RWPE2 (cell line): ENCODE measurements at regions not wholly inside any gene's neighbourhood (a gene's known extent, or its start where the extent isn't known, plus 50 kb on each side); places are given as distances from the start of the nearest gene placed in this dataset.

Experiments
- ATAC-seq: fragments of 200-7000 bp; cut with Tn5 transposase; 3 replicates; pipeline ENCODE4 v1.9.1; 2021; ENCODE audit warnings: low read depth
- DNase-seq: peaks from one replicate; pipeline ENCODE4 v3.0.0-alpha.2; 2020; ENCODE audit warnings: low spot score
- H3K27ac ChIP-seq: fragments of 450-650 bp; 2 replicates; pipeline ENCODE4 v1.5.1; 2017; ENCODE audit warnings: mild to moderate bottlenecking; ENCODE audit not compliant: poor library complexity, severe bottlenecking
- H3K27me3 ChIP-seq: fragments of 250-450 bp; sonication (Bioruptor Pico); 2 replicates; pipeline ENCODE4 v1.5.1; 2021; ENCODE audit warnings: mild to moderate bottlenecking, moderate library complexity; ENCODE audit not compliant: insufficient read depth, poor library complexity, severe bottlenecking
- H3K36me3 ChIP-seq: fragments of 250-450 bp; sonication (Bioruptor Pico); 2 replicates; pipeline ENCODE4 v1.5.1; 2020; ENCODE audit warnings: low read depth, mild to moderate bottlenecking, moderate library complexity
- H3K4me1 ChIP-seq: fragments of 250-450 bp; sonication (Bioruptor Pico); 2 replicates; pipeline ENCODE4 v1.5.1; 2021; ENCODE audit warnings: mild to moderate bottlenecking, moderate library complexity; ENCODE audit not compliant: insufficient read depth, poor library complexity, severe bottlenecking
- H3K4me3 ChIP-seq: fragments of 250-450 bp; sonication (Bioruptor Pico); 2 replicates; pipeline ENCODE4 v1.5.1; 2021; ENCODE audit warnings: mild to moderate bottlenecking, moderate library complexity; ENCODE audit not compliant: severe bottlenecking
- H3K9me3 ChIP-seq: fragments of 250-450 bp; sonication (Bioruptor Pico); 2 replicates; pipeline ENCODE4 v1.5.1; 2021; ENCODE audit warnings: mild to moderate bottlenecking, moderate library complexity; ENCODE audit not compliant: severe bottlenecking
- TF ChIP-seq, protein P1 (sequence below): fragments of 450-650 bp; IDR thresholded peaks from one replicate; pipeline ENCODE4 v1.5.1; 2017; ENCODE audit warnings: mild to moderate bottlenecking, moderate library complexity; ENCODE audit not compliant: poor library complexity, severe bottlenecking

GRCh38 chr10:90592638-90593302 lies 265.1 kb downstream of the HTR7 start:
- H3K27me3 ChIP-seq: no peaks in the 10 kb centered on the region
- no peaks in the 10 kb centered on the region for H3K9me3 ChIP-seq
- H3K36me3 ChIP-seq: no peaks in the 10 kb centered on the region
- H3K27ac ChIP-seq: no peak overlapping the region
- ATAC-seq (peak; percentile 87; the same call in 2 of the 3 replicates), DNase-seq (peak; percentile 52)
- H3K4me3 ChIP-seq: no peak overlapping the region
- TF ChIP-seq, protein P1, sequence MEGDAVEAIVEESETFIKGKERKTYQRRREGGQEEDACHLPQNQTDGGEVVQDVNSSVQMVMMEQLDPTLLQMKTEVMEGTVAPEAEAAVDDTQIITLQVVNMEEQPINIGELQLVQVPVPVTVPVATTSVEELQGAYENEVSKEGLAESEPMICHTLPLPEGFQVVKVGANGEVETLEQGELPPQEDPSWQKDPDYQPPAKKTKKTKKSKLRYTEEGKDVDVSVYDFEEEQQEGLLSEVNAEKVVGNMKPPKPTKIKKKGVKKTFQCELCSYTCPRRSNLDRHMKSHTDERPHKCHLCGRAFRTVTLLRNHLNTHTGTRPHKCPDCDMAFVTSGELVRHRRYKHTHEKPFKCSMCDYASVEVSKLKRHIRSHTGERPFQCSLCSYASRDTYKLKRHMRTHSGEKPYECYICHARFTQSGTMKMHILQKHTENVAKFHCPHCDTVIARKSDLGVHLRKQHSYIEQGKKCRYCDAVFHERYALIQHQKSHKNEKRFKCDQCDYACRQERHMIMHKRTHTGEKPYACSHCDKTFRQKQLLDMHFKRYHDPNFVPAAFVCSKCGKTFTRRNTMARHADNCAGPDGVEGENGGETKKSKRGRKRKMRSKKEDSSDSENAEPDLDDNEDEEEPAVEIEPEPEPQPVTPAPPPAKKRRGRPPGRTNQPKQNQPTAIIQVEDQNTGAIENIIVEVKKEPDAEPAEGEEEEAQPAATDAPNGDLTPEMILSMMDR: peak; percentile 82
- H3K4me1 ChIP-seq: no peaks in the 10 kb centered on the region

DNA sequence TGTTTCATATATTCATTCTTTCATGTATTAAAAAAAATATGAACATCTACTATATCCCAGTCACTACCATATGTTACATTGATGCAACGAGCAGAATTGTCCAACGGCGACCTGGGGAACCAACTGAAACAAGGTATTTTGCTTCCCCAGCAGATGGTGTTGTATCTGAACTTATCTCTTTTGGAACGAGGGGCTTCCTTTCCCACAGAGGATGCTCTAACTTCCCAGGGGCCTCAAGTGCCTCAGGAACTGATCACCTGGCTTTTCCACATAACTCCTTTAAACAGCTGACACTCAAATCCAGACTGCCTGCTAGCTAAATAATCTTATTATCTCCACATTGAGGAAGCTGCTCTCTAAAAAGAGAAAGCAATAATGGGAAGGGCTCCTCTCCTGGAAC lies 259.3 kb downstream of the HTR7 start:
- no peak for ATAC-seq
- Histone ChIP-seq H3K27ac (no peak overlapping the region), H3K27me3 (no peaks in the 10 kb centered on the region), H3K4me3 (no peak overlapping the region), H3K9me3 (no peaks in the 10 kb centered on the region), H3K4me1 (peaks cover 9% of the 10 kb centered on the region), H3K36me3 (no peaks in the 10 kb centered on the region)
- TF ChIP-seq, protein P1: no peak
- no peak for DNase-seq

DNA sequence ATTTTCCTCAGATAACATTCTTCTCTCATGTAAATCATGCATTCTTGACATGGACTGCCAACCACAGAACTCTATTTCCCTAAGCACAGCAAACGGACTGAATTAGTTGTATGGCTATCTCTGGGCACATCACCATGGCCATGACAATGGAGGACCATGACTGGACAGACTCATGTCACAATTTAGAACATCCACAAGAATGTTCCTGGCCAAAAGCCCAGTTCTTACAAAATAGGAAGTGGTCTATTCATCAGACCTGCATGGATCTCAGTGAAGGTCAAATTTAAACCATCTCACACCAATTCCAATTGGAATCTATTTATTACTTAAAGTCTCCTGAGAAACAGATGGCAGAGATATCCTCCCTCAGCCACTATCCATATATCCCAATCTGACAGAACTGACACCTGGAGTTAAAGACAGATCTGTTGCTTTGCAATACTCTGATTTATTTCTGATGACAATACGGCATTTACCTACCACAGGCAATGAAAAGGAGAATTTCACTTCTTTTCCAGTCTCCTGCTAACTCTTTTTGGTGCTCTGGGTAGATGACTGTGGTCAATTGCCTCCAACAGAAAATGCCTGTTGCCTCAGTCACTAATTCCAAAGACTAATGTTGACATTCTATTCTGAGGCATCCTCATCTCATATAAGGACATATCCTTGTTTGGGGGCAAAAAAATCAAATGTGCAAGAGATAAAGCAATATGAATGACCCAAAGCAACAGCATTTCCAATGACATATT lies 254.8 kb downstream of the HTR7 start:
- Histone ChIP-seq H3K27me3 (no peaks in the 10 kb centered on the region), H3K4me1 (peaks cover 9% of the 10 kb centered on the region), H3K9me3 (no peaks in the 10 kb centered on the region), H3K36me3 (no peaks in the 10 kb centered on the region), H3K27ac (peak overlapping the region; percentile 44), H3K4me3 (no peak overlapping the region)
- TF ChIP-seq, protein P1: no peak
- DNase-seq (no peak), ATAC-seq (peak; percentile 85)

GRCh38 chr10:90604636-90605035 lies 253.2 kb downstream of the HTR7 start:
- Histone ChIP-seq H3K27me3 (no peaks in the 10 kb centered on the region), H3K9me3 (no peaks in the 10 kb centered on the region), H3K4me3 (no peak overlapping the region), H3K36me3 (no peaks in the 10 kb centered on the region), H3K4me1 (peaks cover 9% of the 10 kb centered on the region), H3K27ac (no peak overlapping the region)
- DNase-seq: no peak
- no peak for ATAC-seq
- TF ChIP-seq, protein P1: no peak

DNA sequence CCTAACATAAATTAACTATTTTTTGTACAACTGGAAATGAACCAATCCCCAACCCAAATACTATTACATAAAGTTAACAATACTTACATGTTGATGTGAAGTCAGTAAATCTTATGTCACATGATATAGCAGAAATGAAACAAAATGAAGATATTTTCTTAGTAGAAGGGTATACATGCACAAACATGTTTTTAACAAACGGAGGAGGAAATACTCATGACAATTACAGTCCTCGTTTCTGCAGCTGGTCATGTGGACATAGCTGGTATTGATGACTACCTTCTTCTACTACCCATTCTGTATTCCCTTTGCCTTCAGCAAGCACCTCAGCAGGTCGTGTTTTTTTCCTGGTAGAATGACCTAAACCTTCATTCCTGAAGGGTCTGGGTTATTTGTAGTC lies 252.3 kb downstream of the HTR7 start:
- no peak overlapping the region for H3K27ac ChIP-seq
- no peaks in the 10 kb centered on the region for H3K27me3 ChIP-seq
- no peaks in the 10 kb centered on the region for H3K36me3 ChIP-seq
- H3K4me1 ChIP-seq: peaks cover 9% of the 10 kb centered on the region
- ATAC-seq (no peak), DNase-seq (no peak)
- H3K4me3 ChIP-seq: no peak overlapping the region
- TF ChIP-seq, protein P1: no peak
- H3K9me3 ChIP-seq: no peaks in the 10 kb centered on the region
